ENCODE measurements at regions not wholly inside any gene's neighbourhood (a gene's known extent, or its start where the extent isn't known, plus 50 kb on each side); places are given as distances from the start of the nearest gene placed in this dataset.

DNA sequence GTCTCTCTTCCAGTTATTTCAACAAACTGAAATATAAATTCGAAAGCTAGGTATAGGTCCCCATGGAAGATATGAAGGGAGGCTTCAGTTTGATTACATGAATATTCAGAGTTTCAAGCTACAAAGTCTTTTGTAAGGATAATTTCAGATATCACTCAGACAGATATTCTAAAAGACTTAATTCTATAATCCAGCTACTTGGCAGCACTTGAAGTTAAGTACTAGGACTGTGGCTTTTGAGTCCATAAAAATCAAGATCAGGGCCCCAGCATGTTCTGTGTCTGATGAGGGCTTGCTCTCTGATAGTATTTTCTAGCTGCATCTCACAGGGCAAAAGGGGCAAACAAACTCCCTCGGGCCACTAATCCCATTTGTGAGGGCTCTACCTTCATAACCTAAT lies 160.6 kb upstream of the IRS2 start:
- TF ChIP-seq, protein P1, sequence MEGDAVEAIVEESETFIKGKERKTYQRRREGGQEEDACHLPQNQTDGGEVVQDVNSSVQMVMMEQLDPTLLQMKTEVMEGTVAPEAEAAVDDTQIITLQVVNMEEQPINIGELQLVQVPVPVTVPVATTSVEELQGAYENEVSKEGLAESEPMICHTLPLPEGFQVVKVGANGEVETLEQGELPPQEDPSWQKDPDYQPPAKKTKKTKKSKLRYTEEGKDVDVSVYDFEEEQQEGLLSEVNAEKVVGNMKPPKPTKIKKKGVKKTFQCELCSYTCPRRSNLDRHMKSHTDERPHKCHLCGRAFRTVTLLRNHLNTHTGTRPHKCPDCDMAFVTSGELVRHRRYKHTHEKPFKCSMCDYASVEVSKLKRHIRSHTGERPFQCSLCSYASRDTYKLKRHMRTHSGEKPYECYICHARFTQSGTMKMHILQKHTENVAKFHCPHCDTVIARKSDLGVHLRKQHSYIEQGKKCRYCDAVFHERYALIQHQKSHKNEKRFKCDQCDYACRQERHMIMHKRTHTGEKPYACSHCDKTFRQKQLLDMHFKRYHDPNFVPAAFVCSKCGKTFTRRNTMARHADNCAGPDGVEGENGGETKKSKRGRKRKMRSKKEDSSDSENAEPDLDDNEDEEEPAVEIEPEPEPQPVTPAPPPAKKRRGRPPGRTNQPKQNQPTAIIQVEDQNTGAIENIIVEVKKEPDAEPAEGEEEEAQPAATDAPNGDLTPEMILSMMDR (IDR thresholded peaks at IDR 0.05; ENCODE audit: extremely low read depth, low read depth, low read length) = no peak
- peaks cover 4% of the 10 kb centered on the region for H3K4me1 ChIP-seq (ENCODE audit: insufficient read depth, low read length)
- no peaks in the 10 kb centered on the region for H3K9me3 ChIP-seq (ENCODE audit: low read depth, low read length)
- H3K27me3 ChIP-seq (ENCODE audit: insufficient read depth, low read length) = no peaks in the 10 kb centered on the region
- no peak overlapping the region for H3K4me2 ChIP-seq (ENCODE audit: insufficient read depth, low read length)
- no peak overlapping the region for H3K27ac ChIP-seq (ENCODE audit: low read depth, low read length)
- H3K79me2 ChIP-seq (ENCODE audit: insufficient read depth, low read length) = no peaks in the 10 kb centered on the region
- H2AFZ ChIP-seq (ENCODE audit: low read length) = no peak overlapping the region
- DNase-seq (ENCODE audit: insufficient read length, low spot score, missing footprints) = no peak
- no peaks in the 10 kb centered on the region for H4K20me1 ChIP-seq (ENCODE audit: insufficient read depth, low read length)
- H3K36me3 ChIP-seq (ENCODE audit: insufficient read depth, low read length) = no peaks in the 10 kb centered on the region
- no peak overlapping the region for H3K4me3 ChIP-seq (ENCODE audit: insufficient read depth, low read length)

DNA sequence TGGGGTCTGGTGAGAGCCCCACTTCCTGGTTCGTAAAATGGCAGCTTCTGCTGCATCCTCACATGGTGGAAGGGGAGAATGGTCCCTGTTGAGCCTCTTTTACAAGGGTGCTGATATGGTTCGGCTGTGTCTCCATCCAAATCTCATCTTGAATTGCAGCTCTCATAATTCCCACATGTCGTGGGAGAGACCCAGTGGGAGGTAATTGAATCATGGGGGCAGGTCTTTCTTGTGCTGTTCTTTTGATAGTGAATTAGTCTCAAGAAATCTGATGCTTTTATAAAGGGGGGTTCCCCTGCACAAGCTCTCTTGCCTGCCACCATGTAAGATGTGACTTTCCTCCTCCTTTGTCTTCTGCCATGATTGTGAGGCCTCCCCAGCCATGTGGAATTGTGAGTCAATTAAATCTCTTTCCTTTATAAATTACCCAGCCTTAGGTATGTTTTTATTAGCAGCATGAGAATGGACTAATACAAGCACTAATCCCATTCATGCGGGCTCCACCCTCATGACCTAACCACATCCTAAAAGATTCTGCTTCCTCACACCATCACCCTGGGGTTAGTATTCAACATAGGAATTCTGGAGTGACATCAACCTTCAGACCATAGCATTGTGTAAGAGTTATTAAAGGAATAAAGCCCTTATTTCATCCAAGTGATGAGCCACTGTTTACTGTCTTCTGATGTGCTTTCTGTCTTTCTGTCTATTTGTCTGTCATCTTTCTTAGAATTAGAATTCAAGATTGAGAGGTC lies 159.0 kb upstream of the IRS2 start:
- Histone ChIP-seq H3K4me1 (ENCODE audit: insufficient read depth, low read length) (peaks cover 4% of the 10 kb centered on the region), H3K27ac (ENCODE audit: low read depth, low read length) (no peak overlapping the region), H3K9me3 (ENCODE audit: low read depth, low read length) (no peaks in the 10 kb centered on the region), H3K27me3 (ENCODE audit: insufficient read depth, low read length) (peaks cover 3% of the 10 kb centered on the region), H3K4me3 (ENCODE audit: insufficient read depth, low read length) (no peak overlapping the region), H4K20me1 (ENCODE audit: insufficient read depth, low read length) (no peaks in the 10 kb centered on the region), H2AFZ (ENCODE audit: low read length) (no peak overlapping the region), H3K4me2 (ENCODE audit: insufficient read depth, low read length) (no peak overlapping the region), H3K36me3 (ENCODE audit: insufficient read depth, low read length) (no peaks in the 10 kb centered on the region), H3K79me2 (ENCODE audit: insufficient read depth, low read length) (no peaks in the 10 kb centered on the region)
- DNase-seq (ENCODE audit: insufficient read length, low spot score, missing footprints) = peak; percentile 73
- TF ChIP-seq, protein P1 (IDR thresholded peaks at IDR 0.05; ENCODE audit: extremely low read depth, low read depth, low read length) = no peak

DNA sequence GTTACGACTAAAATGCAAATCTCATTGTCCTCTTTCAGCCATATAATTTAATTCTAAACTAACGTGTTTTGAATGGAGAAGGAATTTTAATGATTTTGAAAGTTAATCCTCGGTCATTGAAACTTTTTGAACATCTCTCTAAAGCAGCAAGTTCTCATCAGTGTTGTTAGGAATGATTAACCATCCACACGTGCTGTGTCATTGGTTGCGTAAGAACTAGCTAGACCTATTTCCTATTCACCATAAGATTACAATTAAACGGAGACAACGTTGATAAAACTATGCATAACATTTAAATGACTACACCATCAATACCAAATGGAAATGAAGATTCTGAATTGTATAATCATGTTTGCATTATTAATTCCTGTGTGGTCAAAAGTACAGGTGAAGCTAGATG lies 155.6 kb upstream of the IRS2 start:
- Histone ChIP-seq H2AFZ (ENCODE audit: low read length) (no peak overlapping the region), H3K27me3 (ENCODE audit: insufficient read depth, low read length) (peaks cover 4% of the 10 kb centered on the region), H3K4me2 (ENCODE audit: insufficient read depth, low read length) (no peak overlapping the region), H3K9me3 (ENCODE audit: low read depth, low read length) (no peaks in the 10 kb centered on the region), H3K79me2 (ENCODE audit: insufficient read depth, low read length) (no peaks in the 10 kb centered on the region), H3K4me3 (ENCODE audit: insufficient read depth, low read length) (no peak overlapping the region), H3K36me3 (ENCODE audit: insufficient read depth, low read length) (no peaks in the 10 kb centered on the region), H3K4me1 (ENCODE audit: insufficient read depth, low read length) (peaks cover 4% of the 10 kb centered on the region), H4K20me1 (ENCODE audit: insufficient read depth, low read length) (no peaks in the 10 kb centered on the region), H3K27ac (ENCODE audit: low read depth, low read length) (no peak overlapping the region)
- DNase-seq (ENCODE audit: insufficient read length, low spot score, missing footprints) = no peak
- TF ChIP-seq, protein P1 (IDR thresholded peaks at IDR 0.05; ENCODE audit: extremely low read depth, low read depth, low read length) = no peak

DNA sequence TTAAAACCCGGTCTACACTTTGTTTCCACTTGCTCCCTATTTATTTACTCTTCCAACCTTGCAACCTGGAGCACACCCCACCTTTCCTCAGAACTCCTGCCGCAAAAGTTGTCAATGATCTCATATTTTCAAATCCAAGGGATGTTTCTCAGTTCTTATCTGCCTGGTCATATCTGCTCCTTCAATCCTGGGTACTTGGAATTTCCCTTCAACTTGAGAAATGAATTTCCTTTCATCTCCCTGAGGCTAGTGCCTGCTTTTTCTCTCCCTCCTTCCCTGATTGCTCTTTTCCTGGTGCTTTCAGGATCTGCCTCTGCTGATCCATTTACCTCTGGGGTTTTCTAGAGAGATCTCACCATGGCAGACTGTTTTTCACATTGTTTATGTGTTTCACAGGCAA lies 154.8 kb upstream of the IRS2 start:
- no peak overlapping the region for H3K27ac ChIP-seq (ENCODE audit: low read depth, low read length)
- H3K27me3 ChIP-seq (ENCODE audit: insufficient read depth, low read length) = peaks cover 4% of the 10 kb centered on the region
- H3K4me3 ChIP-seq (ENCODE audit: insufficient read depth, low read length) = no peak overlapping the region
- peaks cover 4% of the 10 kb centered on the region for H3K4me1 ChIP-seq (ENCODE audit: insufficient read depth, low read length)
- H3K9me3 ChIP-seq (ENCODE audit: low read depth, low read length) = no peaks in the 10 kb centered on the region
- H3K79me2 ChIP-seq (ENCODE audit: insufficient read depth, low read length) = no peaks in the 10 kb centered on the region
- no peaks in the 10 kb centered on the region for H3K36me3 ChIP-seq (ENCODE audit: insufficient read depth, low read length)
- no peak overlapping the region for H3K4me2 ChIP-seq (ENCODE audit: insufficient read depth, low read length)
- H2AFZ ChIP-seq (ENCODE audit: low read length) = no peak overlapping the region
- TF ChIP-seq, protein P1 (IDR thresholded peaks at IDR 0.05; ENCODE audit: extremely low read depth, low read depth, low read length) = no peak
- no peak for DNase-seq (ENCODE audit: insufficient read length, low spot score, missing footprints)
- H4K20me1 ChIP-seq (ENCODE audit: insufficient read depth, low read length) = no peaks in the 10 kb centered on the region
